GM18907 (cell line): ENCODE measurements at regions not wholly inside any gene's neighbourhood (a gene's known extent, or its start where the extent isn't known, plus 50 kb on each side); places are given as distances from the start of the nearest gene placed in this dataset.
"Not testable (repeated sequence)": the region's sequence is repeated elsewhere in the genome, so short reads cannot be mapped to it uniquely, and the experiment has no call there.

Source experiments
- ATAC-seq: cut with Tn5 transposase; IDR thresholded peaks from one replicate; pipeline ENCODE4 v1.9.1; 2021; ENCODE audit warnings: mild to moderate bottlenecking, moderate library complexity; ENCODE audit not compliant: unreplicated experiment

- ATAC-seq = no peak
These were observed 54.2 kb upstream of the NFIA start for GRCh38 chr1:61028136-61028535.

- not testable (repeated sequence) for ATAC-seq
These were observed 64.3 kb upstream of the NFIA start for GRCh38 chr1:61018068-61018467.

DNA sequence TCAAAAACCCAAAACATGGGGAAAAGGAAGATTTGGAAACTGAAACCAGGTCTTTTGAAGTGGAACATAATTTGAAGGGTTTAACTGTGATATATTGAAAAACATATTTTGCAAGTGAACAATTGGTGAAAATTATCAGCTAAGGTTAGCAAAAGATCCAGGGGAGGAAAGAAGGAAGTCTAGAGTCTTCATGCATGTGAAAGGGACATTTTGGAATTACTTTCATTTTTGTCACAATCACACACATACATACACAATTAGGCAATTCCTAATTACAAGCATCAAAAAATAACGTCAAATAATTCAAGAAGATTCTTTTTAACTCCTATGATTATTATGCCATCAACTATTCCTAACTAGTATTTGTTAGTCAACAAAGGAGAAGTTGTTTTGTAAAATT is 64.7 kb upstream of the NFIA start:
- ATAC-seq = no peak

GRCh38 chr1:61013946-61014667 is 68.3 kb upstream of the NFIA start:
- ATAC-seq = no peak

DNA sequence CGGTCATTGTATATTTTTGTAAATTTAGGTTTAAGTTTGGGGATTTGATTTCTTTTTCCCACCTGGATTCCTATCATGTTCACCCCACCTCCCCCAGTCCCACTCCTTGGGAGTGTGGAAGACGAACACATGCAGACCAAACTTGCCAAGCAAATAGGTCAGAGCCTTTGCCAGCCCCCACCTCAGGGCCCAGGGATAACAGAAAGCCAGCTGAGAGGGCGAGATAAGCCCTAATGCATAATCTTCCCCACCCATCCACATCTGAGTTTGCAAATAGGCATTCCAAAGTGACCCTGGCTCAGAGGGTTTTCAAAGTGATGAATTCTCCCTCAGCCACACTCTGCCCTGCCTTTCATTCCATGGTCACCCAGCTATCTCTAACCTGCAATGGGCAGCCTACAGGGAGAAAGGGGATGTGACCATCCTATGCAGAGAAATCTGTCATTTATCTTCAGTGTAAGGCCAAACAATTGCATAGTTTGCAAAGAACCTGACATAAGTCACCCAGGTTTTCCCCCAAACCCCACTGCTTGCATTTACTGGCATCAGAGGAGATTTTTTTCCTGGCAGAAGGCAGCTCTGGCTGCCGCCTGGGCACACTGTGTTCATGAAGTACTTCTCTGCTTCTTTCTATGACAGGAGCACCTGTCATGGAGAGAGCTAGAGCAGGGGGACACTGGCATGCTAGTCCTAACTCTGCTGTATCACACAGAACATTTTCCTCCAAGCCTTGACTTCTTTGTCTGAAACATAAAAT is 69.0 kb upstream of the NFIA start:
- no peak for ATAC-seq

DNA sequence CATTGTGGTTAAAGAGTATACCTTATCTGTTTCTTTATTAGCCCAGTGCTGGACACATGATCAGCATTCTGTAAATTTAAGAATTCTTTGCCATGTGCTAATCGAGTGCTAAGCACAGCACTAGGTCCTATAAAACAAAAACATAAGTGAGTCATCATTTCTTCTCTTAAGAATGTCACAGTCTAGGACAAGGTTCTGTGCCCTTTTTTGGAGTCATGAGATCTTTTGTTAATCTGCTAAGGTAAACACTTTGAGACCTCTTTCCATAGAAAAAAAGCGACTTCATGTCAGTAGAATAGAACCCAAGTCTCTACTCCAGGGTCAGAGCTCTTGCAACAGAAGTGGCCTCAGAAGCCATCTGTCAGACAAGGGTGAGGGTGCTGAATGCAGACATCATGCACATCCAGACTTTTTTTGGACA is 70.0 kb upstream of the NFIA start:
- no peak for ATAC-seq

DNA sequence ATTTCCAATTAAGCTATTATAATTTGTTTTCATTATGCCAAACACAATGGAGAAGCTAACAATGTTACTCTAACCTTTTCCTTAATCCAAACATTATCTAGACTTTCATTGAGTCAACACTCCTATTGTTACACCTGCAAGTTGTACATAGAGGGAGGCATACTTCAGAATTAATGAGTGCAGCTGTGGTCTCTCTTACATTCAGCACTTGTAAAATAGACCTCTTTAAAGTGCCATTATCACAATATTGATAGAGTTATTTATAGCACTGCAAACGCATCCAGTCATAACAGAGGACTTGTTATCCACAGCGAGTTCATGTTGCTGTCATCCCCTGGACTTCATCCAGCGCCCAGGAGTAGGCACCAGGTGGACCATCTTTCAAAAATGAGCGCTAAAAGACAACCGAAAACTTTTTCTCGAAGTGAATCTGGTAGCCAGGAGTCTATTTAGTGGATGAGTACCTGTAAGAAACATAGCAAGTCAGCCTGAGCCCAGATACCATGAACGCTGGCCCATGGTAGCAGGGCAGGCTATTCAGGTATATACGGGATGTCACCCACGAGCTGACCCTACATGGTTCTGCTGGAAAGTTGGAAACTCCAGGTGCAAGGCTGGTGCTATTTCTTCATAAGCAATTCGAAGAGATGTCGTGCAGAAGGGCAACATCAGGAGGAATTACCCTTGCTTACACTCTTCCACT is 70.6 kb upstream of the NFIA start:
- ATAC-seq = no peak

DNA sequence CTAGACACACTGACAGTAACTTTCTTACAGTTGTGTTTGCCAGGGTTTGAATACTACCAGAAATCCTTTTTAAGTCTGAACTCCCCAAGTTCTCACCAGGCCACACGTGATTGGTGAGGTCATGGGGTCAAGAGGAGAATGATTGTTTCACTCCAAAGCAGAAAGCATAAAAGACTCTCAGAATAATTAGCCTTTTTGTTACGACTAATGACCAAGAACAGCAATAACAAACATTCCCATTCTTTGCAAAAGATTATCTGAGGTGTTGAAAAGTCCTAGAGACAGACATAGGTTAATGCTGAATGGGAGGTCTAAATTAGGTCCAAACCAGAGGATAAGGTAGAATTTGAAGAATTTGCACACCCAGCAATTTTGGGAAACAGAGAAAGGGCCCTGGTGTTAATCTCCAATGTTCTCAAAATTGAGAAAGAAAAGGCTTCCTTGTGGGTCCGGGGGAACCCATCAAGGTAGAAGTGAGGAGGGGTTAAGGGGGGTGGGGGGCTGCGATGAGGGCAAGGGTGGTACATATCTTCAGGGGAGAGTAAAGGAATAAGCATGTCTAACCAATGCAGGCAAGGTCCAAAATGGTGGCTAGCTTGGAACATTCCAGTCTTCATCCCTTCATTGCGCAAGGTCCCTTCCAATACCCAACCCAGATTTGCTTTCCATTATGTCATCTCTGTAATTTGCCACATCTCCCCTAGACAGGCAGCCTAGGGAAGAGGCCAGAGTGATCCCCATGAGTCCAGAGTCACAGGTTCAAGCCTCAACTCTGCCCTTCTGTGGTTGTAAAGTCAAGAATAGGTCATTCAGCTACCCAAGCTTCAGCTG is 74.6 kb upstream of the NFIA start:
- ATAC-seq = no peak

- no peak for ATAC-seq
These were observed 76.5 kb upstream of the NFIA start for GRCh38 chr1:61005614-61006580.

DNA sequence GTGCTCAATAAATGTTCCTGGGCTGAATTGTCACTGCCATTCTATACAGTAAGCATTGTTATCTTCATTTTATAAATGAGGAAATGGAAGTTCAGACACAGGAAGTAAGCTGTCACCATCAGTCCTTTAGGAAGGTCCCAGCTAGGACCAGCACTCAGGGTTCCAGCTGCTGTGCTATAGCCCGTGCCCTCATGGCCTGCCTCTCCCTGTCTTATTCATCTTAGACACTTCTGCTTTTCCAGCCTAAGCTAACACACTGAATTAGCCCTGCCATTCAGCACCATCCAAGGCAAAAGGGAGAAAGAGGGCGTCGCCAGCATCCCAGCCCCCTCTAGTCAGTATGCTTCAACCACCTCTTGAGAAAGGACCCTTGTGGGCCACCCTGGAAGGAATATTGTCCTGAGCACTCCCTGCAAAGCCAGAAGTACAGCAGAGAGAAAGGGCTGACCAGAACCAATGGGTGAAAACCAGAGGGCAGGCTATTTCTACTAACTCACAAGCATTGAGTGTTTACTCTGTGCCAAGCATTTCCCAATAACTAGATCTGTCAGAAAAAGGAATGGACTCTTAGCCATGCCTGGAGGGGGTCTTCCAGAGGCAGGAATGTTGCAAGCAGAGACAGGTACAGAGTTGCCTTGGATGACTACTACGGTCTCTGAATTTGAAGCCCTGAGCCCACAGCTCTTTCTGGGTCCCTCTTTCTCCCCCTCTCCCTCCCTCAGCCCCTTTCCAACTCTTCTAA is 77.9 kb upstream of the NFIA start:
- no peak for ATAC-seq

DNA sequence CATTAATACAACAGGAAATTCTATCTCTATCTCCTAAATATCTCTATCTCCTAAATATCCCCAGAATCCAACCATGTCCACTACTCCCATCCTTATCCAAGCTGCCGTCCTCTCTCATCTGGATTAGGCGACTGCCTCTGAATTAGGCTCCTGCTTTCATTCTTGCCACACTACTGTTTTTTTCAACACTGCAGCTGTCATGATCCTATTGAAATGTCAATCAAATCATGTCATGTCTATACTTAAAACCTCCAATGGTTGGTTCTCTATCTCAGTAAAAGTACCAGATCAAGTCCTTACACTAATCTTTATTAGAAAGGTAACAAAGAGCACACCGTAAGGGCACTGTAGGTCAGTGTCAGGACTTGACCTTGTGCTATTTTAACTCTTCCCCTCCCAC is 82.0 kb upstream of the NFIA start:
- no peak for ATAC-seq

- ATAC-seq = no peak
These were observed 83.6 kb upstream of the NFIA start for GRCh38 chr1:60998786-60999185.

GRCh38 chr1:60994828-60995492 is 87.4 kb upstream of the NFIA start:
- no peak for ATAC-seq

GRCh38 chr1:60994369-60994768 is 88.0 kb upstream of the NFIA start:
- no peak for ATAC-seq

DNA sequence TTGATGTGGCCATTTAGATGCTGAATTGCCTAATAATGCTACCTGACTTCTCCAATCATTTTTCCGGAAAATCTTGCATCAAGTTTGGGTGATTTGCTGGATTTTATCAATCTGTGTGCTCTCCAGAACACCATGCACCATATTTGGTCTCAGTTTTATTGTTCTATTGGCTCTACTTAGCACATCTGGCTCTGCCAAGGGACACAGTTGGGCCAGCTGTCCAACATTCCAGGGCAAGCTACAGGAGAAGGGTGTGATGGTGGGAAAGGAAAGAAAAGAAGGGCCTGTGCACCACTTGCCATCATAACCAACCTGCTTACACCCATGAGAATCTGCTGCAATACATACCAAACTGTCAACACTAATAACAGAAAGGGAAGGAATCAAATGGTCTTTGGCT is 90.2 kb upstream of the NFIA start:
- no peak for ATAC-seq

DNA sequence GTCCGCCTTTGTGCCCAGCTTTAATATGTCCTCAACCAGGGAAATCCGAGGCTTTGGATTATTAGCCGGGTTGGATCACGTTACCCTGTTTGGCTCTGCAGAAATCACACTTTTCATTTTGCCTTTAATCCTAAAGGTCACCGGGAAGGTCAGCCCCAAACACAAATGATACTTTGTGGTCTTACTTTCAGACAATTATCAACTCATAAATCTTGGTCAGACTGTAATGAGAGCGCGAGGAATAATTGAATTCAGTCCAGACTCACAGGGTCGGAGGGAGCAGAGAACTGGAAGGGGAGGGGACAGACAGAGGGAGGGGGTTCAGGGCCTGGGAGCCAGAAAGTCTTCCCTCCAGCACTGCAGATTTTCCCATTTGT is 91.7 kb upstream of the NFIA start:
- ATAC-seq = no peak

- ATAC-seq = no peak
These were observed 92.3 kb upstream of the NFIA start for GRCh38 chr1:60989749-60990713.

GRCh38 chr1:60988891-60989290 is 93.5 kb upstream of the NFIA start:
- no peak for ATAC-seq
